GM19035 (cell line): ENCODE measurements at regions not wholly inside any gene's neighbourhood (a gene's known extent, or its start where the extent isn't known, plus 50 kb on each side); places are given as distances from the start of the nearest gene placed in this dataset.
"Not testable (repeated sequence)": the region's sequence is repeated elsewhere in the genome, so short reads cannot be mapped to it uniquely, and the experiment has no call there.

Experiments used
- ATAC-seq: cut with Tn5 transposase; IDR thresholded peaks from one replicate; pipeline ENCODE4 v1.9.1; 2021; ENCODE audit not compliant: unreplicated experiment

DNA sequence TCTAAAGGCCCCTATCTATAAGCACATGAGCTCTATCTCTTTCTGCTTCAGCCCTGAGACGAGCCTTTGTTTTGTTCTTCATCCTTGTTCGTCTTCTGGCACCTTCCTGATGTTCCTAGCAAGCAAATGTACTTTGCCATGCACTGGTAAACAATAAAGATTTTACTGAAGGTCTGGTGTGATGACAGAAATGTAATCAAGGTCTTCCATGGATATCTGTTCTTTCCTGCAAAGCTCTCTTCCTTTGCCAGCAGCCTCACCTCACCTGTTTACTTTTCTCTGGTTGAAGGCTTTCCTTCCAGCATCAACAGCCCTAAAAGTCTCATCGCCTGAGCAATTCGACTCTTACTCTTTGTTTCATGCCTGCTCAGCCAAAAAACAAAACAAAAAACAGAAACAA, 330.3 kb downstream of the PCNX1 start:
- no peak for ATAC-seq

DNA sequence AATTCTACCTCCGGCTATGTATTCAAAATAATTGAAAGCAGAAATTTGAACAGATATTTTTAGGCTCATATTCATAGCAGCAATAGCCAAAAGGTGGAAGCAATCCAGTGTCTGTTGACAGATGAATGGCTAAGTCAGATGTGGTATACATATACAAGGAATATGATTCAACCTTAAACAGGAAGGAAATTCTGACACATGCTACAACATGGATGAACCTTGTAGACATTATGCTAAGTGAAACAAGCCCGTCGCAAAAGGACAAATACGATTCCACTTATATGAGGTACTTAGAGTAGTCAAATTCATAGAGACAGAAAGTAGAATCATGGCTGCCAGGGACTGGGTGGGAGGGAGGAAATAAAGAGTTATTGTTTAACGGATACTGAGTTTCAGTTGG, 331.6 kb downstream of the PCNX1 start:
- ATAC-seq: no peak

DNA sequence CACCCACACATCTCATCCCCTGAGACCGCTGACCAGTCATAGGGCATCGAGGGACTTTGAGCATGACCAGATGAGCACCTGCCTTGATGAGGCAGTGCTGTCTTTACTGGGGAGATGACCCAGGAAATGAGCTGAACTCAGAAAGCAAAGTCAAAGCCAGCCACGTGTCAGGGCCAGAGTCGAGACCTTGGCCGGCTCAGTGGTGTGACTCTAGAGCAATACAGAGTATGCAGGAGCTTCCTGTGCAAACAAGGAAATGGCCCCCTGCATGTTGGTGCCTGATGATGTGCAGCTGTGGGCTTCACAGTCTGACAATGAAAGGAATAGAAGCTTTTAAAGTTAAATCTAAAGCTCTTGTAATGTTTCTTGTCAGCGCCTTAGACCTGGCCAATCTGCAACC, 332.9 kb downstream of the PCNX1 start:
- no peak for ATAC-seq

DNA sequence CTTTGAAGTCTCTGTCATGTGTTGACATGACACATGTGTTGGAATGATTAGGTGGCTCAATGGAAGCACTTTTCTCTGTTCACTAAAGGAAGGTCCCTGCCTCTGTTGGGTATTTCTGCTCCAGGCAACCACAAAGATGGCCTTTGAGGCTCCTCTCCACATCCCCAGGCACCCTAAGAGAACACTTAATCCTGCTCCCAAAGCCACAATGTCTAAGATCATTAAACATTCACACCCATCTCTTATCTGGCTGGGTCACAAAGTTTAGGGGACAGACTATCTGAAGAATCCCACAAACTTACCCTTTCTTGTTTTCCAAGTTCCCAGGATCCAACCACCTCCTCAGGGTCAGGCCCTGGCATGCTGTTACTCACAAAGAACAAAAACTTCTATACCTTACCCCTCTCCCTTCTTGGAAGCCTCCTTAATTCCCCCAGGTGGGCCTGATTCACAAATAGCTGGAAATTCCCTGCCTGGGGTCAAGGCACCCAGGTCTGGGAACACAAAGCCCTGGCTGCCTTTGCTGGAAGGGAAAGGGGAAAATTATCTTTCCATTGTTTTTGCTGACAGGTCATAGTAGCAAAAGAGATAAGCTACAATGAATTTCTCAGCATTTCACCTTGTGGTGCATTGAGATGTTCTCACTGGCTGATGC, 333.7 kb downstream of the PCNX1 start:
- no peak for ATAC-seq

DNA sequence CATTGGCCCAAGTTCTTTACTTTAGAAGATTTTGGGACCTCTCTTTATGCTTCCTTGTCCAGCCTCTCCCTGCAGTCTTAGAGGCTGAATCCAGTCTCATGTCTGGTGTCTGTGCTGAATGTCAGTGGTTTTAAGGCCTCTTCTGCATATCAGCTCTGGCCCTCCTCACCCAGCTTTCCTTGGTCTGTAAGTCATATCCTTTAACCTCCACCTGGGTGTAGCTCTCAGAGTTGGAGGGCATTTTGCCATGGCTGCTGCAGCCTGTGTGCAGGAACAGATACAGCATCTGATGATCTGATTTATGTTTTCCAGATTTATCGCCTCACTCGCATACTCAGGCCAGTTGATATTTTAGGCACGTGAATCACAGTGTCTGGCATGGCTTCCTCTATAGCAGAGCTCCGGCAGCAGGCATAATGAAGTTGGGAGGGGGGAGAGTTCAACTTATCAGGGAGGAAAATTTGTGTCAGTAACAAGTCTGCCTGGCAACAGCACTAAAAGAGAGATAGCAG, 335.0 kb downstream of the PCNX1 start:
- no peak for ATAC-seq

DNA sequence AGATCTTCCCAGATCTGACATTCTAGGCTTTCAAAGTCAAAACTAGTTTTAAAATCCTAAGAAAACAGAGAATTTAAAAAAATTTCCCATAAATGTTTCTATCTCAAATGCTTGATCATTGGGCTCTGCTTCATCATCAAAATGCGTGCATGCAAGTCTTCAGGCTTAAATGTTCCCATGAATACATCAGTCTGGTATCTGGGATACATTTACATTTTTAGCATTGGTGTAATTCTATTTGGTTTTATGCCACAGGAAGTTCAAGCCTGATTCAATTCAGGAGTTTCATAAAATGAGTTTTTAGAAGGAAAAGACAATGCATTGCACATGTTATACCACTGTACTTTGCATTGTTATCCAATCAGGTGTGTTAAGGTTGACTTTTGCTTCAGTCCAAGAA, 336.4 kb downstream of the PCNX1 start:
- no peak for ATAC-seq

DNA sequence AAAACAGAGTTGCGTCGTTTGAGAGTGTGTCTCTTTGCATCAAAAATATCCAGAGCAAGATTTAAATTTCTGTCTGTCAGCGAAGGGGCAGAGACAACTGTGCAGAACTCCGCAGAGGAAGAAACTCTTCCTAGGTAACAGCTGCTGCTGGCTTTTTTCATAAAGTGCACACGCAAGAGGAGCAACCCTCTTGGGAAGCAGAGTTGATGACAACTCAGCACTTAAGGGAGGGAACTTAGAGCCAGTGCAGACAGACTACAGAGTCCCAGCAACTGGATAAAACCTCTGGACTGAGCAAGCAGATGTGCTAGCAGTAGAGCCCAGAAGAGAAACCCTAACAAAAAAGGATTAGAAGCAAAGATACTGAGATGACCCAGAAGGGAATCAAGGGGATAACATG, 337.1 kb downstream of the PCNX1 start:
- ATAC-seq: no peak

DNA sequence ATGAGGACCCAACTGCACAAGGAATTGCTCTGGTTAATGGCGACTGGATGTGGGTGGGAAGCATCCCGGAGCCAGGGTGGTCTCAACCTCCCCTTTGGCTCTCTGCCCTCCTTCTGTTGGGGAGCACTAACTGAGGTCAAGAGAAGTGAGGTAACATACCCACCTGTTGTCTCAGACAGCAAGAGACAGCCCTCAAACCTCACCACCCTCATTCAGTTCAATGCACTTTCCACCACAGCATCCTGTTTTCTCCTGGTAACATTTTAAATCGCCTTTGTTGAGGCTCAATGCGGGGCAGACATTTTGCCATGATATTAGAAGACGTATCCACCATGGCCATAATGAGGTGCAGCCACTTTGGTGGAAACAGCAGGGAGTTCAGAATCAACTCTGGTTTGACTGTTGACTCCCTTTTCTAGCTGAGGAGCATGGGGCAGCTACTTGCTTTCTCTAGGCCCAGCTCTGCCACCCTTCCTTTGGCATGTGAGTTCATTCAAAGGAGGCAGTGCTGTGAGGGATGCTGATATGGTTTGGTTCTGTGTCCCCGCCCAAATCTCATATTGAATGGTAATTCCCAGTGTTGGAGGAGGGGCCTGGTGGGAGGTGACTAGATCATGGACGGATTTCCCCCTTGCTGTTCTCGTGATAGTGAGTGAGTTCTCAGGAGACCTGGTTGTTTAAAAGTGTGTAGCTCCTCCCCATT, 338.6 kb downstream of the PCNX1 start:
- no peak for ATAC-seq

DNA sequence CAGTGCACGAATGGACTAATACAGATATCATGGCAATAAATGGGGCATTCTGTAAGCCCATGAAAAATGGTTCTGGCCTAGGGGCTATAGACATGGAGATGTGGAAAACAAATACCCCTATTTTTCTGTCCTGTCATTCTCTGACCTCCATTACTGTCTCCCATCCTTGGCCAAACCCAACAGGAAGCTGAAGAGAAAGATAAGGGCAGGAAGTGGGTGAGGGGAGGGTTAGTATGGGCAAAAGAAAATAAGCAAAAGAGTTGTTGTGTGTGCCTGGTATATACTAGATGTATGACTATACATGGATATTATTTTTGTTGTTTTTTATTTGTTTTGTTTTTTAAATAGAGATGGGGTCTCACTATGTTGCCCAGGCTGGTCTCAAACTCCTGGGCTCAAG, 339.3 kb downstream of the PCNX1 start:
- ATAC-seq: no peak

DNA sequence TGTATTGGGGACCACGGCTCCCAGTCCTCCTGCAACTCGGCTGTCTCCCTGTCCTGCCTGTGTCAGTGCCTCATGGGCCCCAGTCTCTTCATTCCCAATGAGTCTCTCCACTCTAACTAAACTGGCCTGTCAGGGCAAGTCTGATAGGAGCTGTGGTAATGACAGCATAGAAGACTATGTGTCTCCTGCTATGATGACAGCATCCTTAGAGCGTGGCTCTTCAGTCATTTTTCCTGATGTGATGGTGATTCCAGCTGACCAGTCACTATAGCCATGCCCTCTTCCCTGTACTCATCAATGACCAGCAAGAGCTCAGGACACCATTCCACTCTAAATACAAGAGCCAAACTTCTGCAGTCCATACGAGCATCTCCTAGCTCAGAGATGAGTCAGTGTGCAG, 339.8 kb downstream of the PCNX1 start:
- no peak for ATAC-seq

DNA sequence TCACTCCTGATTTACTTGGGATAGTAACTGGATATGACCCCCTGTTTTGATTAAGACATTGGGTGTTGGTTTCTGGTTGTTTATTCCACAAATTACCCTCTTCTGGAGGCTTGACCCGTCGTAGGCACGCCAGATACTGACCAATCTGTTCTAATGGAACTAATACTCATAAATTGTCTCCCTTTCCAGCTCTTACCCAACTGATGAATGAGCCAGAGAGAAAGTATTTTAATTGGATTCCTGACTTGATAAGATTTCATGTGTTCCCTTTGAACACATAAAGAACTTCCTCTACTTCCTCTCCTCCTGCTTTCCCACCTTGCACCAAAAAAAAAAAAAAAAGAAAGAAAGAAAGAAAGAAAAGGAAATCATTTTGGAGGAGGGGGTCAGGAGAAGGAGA, 340.9 kb downstream of the PCNX1 start:
- no peak for ATAC-seq

DNA sequence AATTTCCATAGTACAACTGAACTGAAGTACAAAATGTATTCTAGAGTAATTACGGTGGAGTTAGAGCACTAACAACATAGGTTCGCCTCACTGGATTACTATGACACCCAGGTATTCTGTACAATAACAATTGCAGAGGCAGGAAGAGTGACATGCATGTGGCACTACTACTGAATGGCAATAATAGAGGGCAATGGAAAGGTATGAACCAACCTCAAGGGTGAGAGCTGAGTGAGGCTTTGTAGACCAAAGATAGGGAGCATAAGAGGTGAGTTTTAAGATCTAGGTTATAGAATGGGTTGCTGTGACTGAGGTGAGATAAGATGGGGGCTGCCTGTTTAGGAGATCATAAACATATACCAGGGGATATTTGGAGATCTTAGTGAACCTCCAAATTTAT, 343.1 kb downstream of the PCNX1 start:
- no peak for ATAC-seq

DNA sequence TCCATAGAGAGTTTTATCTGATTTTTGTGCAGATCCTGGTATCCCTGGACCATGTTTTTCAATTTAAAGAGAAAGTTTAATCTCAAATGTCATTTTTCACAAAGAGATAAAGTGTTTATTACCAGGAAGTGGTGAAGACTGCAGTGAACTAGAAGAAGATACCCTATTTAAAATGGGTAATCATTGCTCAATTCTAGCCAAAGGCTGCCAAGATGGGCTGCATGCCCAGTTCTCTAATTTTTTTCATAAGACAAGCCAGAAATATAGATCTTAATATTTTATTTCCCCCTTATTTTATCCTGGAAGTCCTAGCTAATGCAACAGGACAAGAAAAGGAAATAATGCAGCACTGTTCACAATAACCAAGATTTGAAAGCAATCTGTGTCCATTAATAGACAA, 343.5 kb downstream of the PCNX1 start:
- no peak for ATAC-seq

DNA sequence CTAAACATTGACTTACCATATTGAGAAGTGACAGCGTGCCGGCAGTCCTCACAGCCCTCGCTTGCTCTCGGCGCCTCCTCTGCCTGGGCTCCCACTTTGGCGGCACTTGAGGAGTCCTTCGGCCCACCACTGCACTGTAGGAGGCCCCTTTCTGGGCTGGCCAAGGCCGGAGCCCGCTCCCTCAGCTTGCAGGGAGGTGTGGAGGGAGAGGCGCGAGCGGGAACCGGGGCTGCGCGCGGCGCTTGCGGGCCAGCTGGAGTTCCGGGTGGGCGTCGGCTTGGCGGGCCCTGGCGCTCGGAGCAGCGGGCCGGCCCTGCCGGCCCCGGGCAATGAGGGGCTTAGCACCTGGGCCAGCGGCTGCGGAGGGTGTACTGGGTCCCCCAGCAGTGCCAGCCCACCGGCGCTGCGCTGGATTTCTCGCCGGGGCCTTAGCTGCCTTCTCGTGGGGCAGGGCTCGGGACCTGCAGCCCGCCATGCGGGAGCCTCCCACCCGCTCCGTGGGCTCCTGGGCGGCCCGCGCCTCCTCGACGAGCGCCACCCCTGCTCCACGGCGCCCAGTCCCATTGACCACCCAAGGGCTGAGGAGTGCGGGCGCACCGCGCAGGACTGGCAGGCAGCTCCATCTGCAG, 346.9 kb downstream of the PCNX1 start:
- ATAC-seq: not testable (repeated sequence)

DNA sequence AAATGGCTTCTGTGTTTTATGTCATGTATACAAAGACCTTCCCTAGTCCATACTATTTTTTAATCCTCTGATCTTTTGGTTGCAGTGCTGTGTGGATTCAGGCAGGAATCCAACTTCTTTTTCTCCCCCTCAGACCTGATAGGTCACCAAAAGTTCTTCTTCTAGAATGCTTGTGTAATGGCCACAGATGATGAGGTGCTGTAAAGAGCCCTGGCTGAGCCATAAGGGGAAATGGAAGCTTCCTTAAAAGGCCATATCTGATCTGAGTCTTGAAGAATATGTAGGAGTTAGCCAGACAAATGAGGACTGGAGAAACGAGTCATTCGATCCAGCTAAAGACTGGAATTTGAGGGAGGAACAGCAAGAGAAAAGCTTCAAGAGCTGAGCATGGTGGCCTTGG, 353.9 kb downstream of the PCNX1 start:
- no peak for ATAC-seq

DNA sequence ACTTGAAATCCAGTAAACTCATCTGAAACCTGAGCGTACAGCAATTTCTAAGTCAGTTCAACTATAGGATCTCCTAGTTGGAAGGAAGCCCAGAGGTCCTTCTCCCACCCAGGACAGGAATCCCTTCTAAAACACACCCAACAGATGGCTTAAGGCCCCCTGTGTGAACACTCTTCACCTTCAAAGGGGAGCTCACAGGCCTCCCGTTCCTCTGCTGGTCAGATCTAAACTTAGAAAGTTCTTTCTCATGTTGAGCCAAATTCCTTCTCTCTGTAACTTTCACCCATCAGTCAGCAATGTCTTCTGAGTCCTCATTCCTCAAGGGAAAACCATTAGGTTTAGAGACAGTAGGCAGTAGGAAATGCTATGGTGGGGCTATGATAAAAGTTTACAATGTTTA, 355.2 kb downstream of the PCNX1 start:
- ATAC-seq: no peak

DNA sequence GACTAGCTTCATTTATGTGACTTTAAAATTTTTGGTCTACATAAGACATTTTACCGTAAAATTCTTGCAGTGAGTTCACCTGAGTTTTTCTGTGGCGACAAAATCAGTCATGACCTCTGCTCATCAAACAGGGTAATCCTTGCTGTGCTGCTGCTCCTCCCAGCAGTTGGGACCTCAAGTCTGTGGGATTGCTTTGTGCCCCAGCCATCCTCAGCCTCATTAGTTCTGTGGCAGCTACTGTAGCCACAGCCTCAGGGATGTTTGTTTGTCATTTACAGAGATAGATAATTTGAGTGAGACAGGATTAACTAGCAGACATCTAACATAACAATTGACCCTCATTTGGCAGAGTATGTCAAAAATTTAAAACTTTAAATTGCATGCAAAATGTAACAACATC, 357.0 kb downstream of the PCNX1 start:
- no peak for ATAC-seq

DNA sequence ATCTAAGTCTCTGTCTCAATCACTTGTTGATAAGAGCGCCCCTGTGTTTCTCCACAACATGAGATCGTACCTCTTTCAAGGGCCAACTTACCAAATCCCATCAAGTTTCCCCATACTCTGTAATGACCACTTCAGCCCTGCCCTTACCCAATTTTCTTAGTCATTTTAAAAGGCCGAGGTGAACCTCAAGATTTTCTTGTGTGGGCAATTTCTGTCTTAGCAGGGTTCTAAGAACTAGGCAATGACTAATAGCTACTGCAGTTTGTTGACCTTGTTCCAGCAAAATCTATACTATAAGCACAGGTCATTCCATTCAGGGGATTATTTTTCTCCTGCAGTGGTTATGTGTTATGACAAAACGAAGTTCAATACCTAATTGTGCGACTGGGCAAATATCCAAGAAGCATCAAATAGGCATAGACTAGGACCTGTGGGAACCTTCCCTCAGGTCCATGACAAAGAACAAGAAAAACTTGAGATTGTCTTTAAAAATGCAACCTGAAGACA, 359.8 kb downstream of the PCNX1 start:
- ATAC-seq: peak; percentile 62

DNA sequence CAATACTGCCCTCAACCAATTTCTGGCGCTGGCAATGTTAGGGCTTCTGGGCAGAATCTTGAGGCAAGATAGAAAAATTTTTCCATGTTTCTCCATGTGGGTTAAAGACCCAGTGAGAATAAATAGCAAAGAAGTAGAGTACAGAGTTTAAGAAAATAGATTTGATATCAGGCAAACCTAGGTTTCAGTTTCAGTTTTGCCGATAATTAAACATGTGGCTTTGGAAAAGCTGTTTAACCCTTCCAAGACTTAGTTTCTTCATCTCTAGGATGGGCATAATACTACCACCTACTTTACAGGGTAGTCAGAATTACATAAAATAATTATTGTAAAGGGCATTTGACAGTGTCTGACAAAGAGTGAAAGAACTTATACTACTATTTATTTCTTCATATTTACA, 360.4 kb downstream of the PCNX1 start:
- ATAC-seq: no peak

DNA sequence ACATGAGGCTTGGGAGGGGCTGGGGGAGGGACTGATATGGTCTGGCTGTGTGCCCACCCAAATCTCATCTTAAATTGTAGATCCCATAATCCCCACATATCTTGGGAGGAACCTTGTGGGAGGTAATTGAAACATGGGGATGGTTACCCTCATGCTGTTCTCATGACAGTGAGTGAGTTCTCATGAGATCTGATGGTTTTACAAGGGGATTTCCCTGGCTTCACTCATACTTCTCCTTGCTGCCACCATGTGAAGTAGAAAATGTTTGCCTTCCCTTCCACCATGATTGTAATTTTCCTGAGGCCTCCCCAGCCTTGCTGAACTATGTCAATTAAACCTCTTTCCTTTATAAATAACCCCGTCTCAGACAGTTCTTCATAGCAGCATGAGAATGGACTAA, 362.9 kb downstream of the PCNX1 start:
- ATAC-seq: no peak

DNA sequence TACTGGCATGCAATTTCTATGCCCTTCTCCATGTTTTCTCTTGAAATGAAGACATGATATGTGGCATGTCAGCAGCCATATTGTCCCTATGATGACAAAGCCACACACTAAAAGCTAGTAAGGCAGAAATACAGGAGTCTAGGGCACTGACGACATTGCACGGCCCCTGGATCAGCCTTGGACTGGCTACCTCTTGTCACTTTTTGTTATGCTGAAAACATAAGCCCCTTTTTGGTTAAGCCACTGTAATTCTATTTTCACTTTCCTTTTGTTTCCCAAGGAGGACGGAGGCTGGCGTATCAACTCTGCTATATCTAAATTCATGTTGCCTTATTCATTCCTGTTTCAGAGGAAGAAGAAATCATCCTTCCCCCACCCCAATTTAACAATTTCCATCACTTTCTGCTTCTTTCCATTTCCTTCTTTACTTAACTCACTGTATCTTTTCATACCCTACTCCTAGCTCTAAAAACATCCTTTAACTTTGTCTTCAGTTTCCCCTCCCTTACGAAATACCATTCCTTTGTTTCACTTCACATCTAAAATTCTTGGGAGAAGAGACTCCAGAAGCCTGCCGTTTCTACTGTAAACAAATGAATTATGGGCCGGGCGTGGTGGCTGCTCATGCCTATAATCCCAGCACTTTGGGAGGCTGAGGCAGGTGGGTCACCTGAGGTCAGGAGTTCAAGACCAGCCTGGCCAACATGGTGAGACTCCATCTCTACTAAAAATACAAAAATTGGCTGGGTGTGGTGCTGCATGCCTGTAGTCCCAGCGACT, 364.1 kb downstream of the PCNX1 start:
- ATAC-seq: no peak
